Keratinocyte (primary cell): ENCODE measurements at regions not wholly inside any gene's neighbourhood (a gene's known extent, or its start where the extent isn't known, plus 50 kb on each side); places are given as distances from the start of the nearest gene placed in this dataset.

Experiments used
- DNase-seq: peaks from one replicate; pipeline ENCODE4 v3.0.0-alpha.2; 2011; ENCODE audit warnings: low read depth, missing footprints, low spot score
- FAIRE-seq: peaks from 2 replicates; lab custom pipeline; 2011; peaks lifted over from hg19 to GRCh38; lab: Jason Lieb, UNC
- H2AFZ ChIP-seq: 2 replicates; pipeline ENCODE4 v1.6.0; 2012; ENCODE audit warnings: low read length, control low read depth, inconsistent platforms; ENCODE audit not compliant: control insufficient read depth
- H3K27ac ChIP-seq: 2 replicates; pipeline ENCODE4 v1.5.1; 2011; ENCODE audit warnings: low read length; ENCODE audit not compliant: control insufficient read depth, insufficient read depth
- H3K27me3 ChIP-seq: 3 replicates; pipeline ENCODE4 v1.6.0; 2011; ENCODE audit warnings: low read length; ENCODE audit not compliant: control insufficient read depth, insufficient read depth; ENCODE audit errors: extremely low read depth
- H3K36me3 ChIP-seq, 2 experiments: 2 replicates in 1 of 2; 3 replicates in 1 of 2; pipeline ENCODE4 v1.5.1; 2011; ENCODE audit warnings: low read length in 2 of 2, mild to moderate bottlenecking in 1 of 2; ENCODE audit not compliant: control insufficient read depth in 2 of 2, insufficient read depth in 2 of 2; ENCODE audit errors: extremely low read depth in 1 of 2
- H3K4me1 ChIP-seq: 3 replicates; pipeline ENCODE4 v1.5.1; 2011; ENCODE audit warnings: low read length; ENCODE audit not compliant: control insufficient read depth, insufficient read depth; ENCODE audit errors: extremely low read depth
- H3K4me2 ChIP-seq: 3 replicates; pipeline ENCODE4 v1.6.0; 2011; ENCODE audit warnings: low read depth, low read length; ENCODE audit not compliant: control insufficient read depth, insufficient read depth; ENCODE audit errors: extremely low read depth
- H3K4me3 ChIP-seq, 3 experiments: fragments of 200-600 bp in 1 of 3; sonication (generic) in 1 of 3; 2 replicates in 2 of 3; 3 replicates in 1 of 3; pipeline ENCODE4 v1.5.1; 2011 to 2016; ENCODE audit warnings: low read length in 3 of 3, mild to moderate bottlenecking in 3 of 3, control low read depth in 2 of 3, inconsistent platforms in 1 of 3, low read depth in 1 of 3, mixed read lengths in 1 of 3, mixed run types in 1 of 3, moderate library complexity in 1 of 3; ENCODE audit not compliant: control insufficient read depth in 2 of 3, insufficient read depth in 2 of 3; ENCODE audit errors: extremely low read depth in 1 of 3
- H3K79me2 ChIP-seq: 2 replicates; pipeline ENCODE4 v1.6.0; 2012; ENCODE audit warnings: low read length; ENCODE audit not compliant: control insufficient read depth, insufficient read depth
- H3K9ac ChIP-seq: 3 replicates; pipeline ENCODE4 v1.6.0; 2011; ENCODE audit warnings: low read length; ENCODE audit not compliant: control insufficient read depth, insufficient read depth; ENCODE audit errors: extremely low read depth
- H3K9me1 ChIP-seq: 3 replicates; pipeline ENCODE4 v1.6.0; 2011; ENCODE audit warnings: low read length; ENCODE audit not compliant: control insufficient read depth, insufficient read depth; ENCODE audit errors: extremely low read depth
- H3K9me3 ChIP-seq: 2 replicates; pipeline ENCODE4 v1.5.1; 2012; ENCODE audit warnings: low read depth, low read length; ENCODE audit not compliant: control insufficient read depth
- H4K20me1 ChIP-seq: 3 replicates; pipeline ENCODE4 v1.6.0; 2011; ENCODE audit warnings: low read length; ENCODE audit not compliant: control insufficient read depth, insufficient read depth; ENCODE audit errors: extremely low read depth
- EZH2 ChIP-seq: IDR thresholded peaks from one replicate; pipeline ENCODE4 v1.6.1; 2012; ENCODE audit warnings: inconsistent platforms, mild to moderate bottlenecking, low read length, moderate library complexity
- dilution Hi-C: fragments of 300-500 bp; cut with MboI; formaldehyde crosslinking; loops from one replicate; pipeline ENCODE4 v1.7.0; 2020; ENCODE audit warnings: low sequenced_read_pairs; ENCODE audit not compliant: extremely low pct_ligation_motif_present
- TF ChIP-seq, protein P1 (sequence below), 3 experiments: IDR thresholded peaks in 1 of 3; conservative IDR thresholded peaks in 1 of 3; optimal IDR thresholded peaks in 1 of 3; 2 replicates in 2 of 3; 3 replicates in 1 of 3; pipeline versions ENCODE3 to v1.5.1; 2011; ENCODE audit warnings: low read length in 3 of 3, mild to moderate bottlenecking in 3 of 3, moderate library complexity in 2 of 3, control low read depth in 1 of 3, inconsistent platforms in 1 of 3; ENCODE audit not compliant: insufficient read depth in 2 of 3; ENCODE audit errors: extremely low read depth in 1 of 3

DNA sequence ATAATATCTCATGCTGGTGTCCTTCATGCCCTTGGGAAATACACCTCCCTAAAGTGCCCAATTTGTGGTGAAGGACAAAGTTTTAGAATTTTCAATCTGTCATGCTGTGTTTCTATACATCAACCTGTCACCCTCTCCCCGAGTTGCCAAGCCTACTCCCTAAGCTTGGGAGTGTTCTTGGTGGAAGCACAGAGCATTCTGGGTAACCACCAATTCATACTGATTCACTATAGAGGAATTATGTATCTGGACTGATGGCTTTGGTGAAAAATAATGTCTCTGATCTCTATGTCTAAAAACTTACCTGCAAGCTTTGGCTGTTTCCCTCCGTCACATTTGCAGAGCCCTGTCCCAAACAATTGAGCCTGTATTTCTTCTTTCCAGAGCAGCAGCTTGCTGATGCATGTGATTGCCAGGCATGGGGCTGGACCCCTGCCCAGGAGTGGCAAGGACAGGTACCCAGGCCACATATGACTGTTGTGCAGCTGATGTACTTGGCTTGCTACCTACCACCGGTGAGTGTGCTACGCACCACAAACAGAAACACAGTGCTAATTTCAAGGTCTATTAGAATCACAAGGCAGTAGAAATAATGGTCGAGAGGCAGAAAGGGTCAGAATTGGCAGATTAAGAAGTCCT lies 202.8 kb upstream of the CITED2 start:
- DNase-seq: no peak
- no peaks in the 10 kb centered on the region for H3K27me3 ChIP-seq
- H3K4me3 ChIP-seq: no peak overlapping the region
- peak overlapping the region; percentile 90 for H3K27ac ChIP-seq
- no peak overlapping the region for H2AFZ ChIP-seq
- TF ChIP-seq, protein P1, sequence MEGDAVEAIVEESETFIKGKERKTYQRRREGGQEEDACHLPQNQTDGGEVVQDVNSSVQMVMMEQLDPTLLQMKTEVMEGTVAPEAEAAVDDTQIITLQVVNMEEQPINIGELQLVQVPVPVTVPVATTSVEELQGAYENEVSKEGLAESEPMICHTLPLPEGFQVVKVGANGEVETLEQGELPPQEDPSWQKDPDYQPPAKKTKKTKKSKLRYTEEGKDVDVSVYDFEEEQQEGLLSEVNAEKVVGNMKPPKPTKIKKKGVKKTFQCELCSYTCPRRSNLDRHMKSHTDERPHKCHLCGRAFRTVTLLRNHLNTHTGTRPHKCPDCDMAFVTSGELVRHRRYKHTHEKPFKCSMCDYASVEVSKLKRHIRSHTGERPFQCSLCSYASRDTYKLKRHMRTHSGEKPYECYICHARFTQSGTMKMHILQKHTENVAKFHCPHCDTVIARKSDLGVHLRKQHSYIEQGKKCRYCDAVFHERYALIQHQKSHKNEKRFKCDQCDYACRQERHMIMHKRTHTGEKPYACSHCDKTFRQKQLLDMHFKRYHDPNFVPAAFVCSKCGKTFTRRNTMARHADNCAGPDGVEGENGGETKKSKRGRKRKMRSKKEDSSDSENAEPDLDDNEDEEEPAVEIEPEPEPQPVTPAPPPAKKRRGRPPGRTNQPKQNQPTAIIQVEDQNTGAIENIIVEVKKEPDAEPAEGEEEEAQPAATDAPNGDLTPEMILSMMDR (optimal IDR thresholded peaks at IDR 0.05 in 1 of 3, IDR thresholded peaks at IDR 0.05 in 1 of 3, conservative IDR thresholded peaks at IDR 0.05 in 1 of 3; ENCODE audit: extremely low read depth in 1 of 3, insufficient read depth in 2 of 3, low read length in 3 of 3): no peak
- no peak for TF ChIP-seq EZH2
- no peak overlapping the region for H3K9ac ChIP-seq
- no peaks in the 10 kb centered on the region for H3K9me3 ChIP-seq
- FAIRE-seq: peak; percentile 57
- no peaks in the 10 kb centered on the region for H3K9me1 ChIP-seq
- no peaks in the 10 kb centered on the region for H3K36me3 ChIP-seq
- H4K20me1 ChIP-seq: no peaks in the 10 kb centered on the region
- dilution Hi-C loops: no loop called here
- no peaks in the 10 kb centered on the region for H3K79me2 ChIP-seq
- H3K4me1 ChIP-seq: peaks cover 17% of the 10 kb centered on the region
- peak overlapping the region; percentile 75 for H3K4me2 ChIP-seq

DNA sequence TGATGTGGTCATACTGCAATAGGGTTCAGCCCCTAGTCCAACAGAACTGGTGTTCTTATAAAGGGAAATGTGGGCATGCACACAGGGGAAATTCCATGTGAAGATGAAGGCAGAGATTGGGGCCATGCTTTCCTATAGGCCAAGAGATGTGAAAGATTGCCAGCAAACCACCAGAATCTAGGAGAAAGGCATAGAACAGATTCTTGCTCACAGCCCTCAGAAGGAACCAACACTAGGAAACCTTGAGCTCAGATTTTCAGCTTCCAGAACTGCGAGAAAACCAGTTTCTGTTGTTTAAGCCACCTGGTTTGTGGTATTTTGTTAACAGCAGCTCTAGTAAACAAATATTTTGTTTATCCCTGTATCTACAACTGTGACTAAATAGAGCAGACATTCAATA lies 197.6 kb upstream of the CITED2 start:
- H3K79me2 ChIP-seq: no peaks in the 10 kb centered on the region
- TF ChIP-seq, protein P1 (optimal IDR thresholded peaks at IDR 0.05 in 1 of 3, IDR thresholded peaks at IDR 0.05 in 1 of 3, conservative IDR thresholded peaks at IDR 0.05 in 1 of 3; ENCODE audit: extremely low read depth in 1 of 3, insufficient read depth in 2 of 3, low read length in 3 of 3): no peak
- no peak for TF ChIP-seq EZH2
- H3K4me3 ChIP-seq: no peak overlapping the region
- H3K9ac ChIP-seq: no peak overlapping the region
- no peak for FAIRE-seq
- H3K4me1 ChIP-seq: peaks cover 24% of the 10 kb centered on the region
- H3K9me3 ChIP-seq: no peaks in the 10 kb centered on the region
- no peak for DNase-seq
- H3K4me2 ChIP-seq: no peak overlapping the region
- no peak overlapping the region for H3K27ac ChIP-seq
- H4K20me1 ChIP-seq: no peaks in the 10 kb centered on the region
- no peaks in the 10 kb centered on the region for H3K27me3 ChIP-seq
- H3K9me1 ChIP-seq: no peaks in the 10 kb centered on the region
- H3K36me3 ChIP-seq: no peaks in the 10 kb centered on the region
- dilution Hi-C loops: no loop called here
- H2AFZ ChIP-seq: peak overlapping the region; percentile 8
